Neural cell (in vitro differentiated cells): ENCODE measurements at regions not wholly inside any gene's neighbourhood (a gene's known extent, or its start where the extent isn't known, plus 50 kb on each side); places are given as distances from the start of the nearest gene placed in this dataset.

ENCODE experiments used
- H2AFZ ChIP-seq: fragments of 200-600, 300-800 bp; sonication (generic), shearing (Covaris generic); 2 replicates; pipeline ENCODE4 v1.6.0; 2014; ENCODE audit warnings: low read depth, mild to moderate bottlenecking, antibody characterized with exemption, low read length, moderate library complexity
- H3F3A ChIP-seq: fragments of 200-600 bp; shearing (Covaris generic); 2 replicates; pipeline ENCODE4 v1.6.1; 2016; ENCODE audit warnings: mild to moderate bottlenecking, moderate library complexity, mixed read lengths, antibody characterized with exemption, low read length; ENCODE audit not compliant: insufficient read depth, poor library complexity, severe bottlenecking
- H3K27ac ChIP-seq: fragments of 200-600, 300-800 bp; sonication (generic), shearing (Covaris generic); 2 replicates; pipeline ENCODE4 v1.5.1; 2014; ENCODE audit warnings: mild to moderate bottlenecking, low read length, moderate library complexity
- H3K27me3 ChIP-seq: fragments of 300-800, 200-600 bp; sonication (generic), shearing (Covaris generic); 2 replicates; pipeline ENCODE4 v1.6.0; 2014; ENCODE audit warnings: mild to moderate bottlenecking, low read depth, low read length, moderate library complexity; ENCODE audit not compliant: insufficient read depth
- H3K36me3 ChIP-seq: fragments of 300-800, 200-600 bp; sonication (generic), shearing (Covaris generic); 2 replicates; pipeline ENCODE4 v1.5.1; 2014; ENCODE audit warnings: mild to moderate bottlenecking, antibody characterized with exemption, low read length, moderate library complexity; ENCODE audit not compliant: insufficient read depth
- H3K4me2 ChIP-seq: fragments of 300-800, 200-600 bp; sonication (generic), shearing (Covaris generic); 2 replicates; pipeline ENCODE4 v1.6.0; 2014; ENCODE audit warnings: mild to moderate bottlenecking, low read length
- H3K4me3 ChIP-seq: fragments of 300-800, 200-600 bp; sonication (generic), shearing (Covaris generic); 2 replicates; pipeline ENCODE4 v1.5.1; 2014; ENCODE audit warnings: mild to moderate bottlenecking, low read length, moderate library complexity
- H3K79me2 ChIP-seq: fragments of 200-600 bp; shearing (Covaris generic); replicated peaks from 2 replicates; pipeline ENCODE4 v1.6.0; 2014; ENCODE audit warnings: mild to moderate bottlenecking, low read length, moderate library complexity; ENCODE audit not compliant: insufficient read depth
- H3K9ac ChIP-seq: fragments of 300-800, 200-600 bp; sonication (generic), shearing (Covaris generic); 2 replicates; pipeline ENCODE4 v1.6.1; 2016; ENCODE audit warnings: mild to moderate bottlenecking, low read length, mixed read lengths
- H3K9me2 ChIP-seq: fragments of 200-600 bp; shearing (Covaris generic); 2 replicates; pipeline ENCODE4 v1.6.1; 2016; ENCODE audit warnings: mild to moderate bottlenecking, low read length, mixed read lengths; ENCODE audit not compliant: insufficient read depth
- H3K9me3 ChIP-seq: fragments of 200-600, 300-800 bp; sonication (generic), shearing (Covaris generic); 2 replicates; pipeline ENCODE4 v1.6.1; 2016; ENCODE audit warnings: mild to moderate bottlenecking, mixed run types, low read length, moderate library complexity, mixed read lengths
- H4K20me1 ChIP-seq: fragments of 200-600 bp; shearing (Covaris generic); 2 replicates; pipeline ENCODE4 v1.6.1; 2016; ENCODE audit warnings: mild to moderate bottlenecking, mixed run types; ENCODE audit not compliant: insufficient read depth
- CTCF ChIP-seq: fragments of 450-650 bp; IDR thresholded peaks from 2 replicates; pipeline ENCODE4 v1.5.1; 2014; ENCODE audit warnings: antibody characterized with exemption, mild to moderate bottlenecking, moderate library complexity; ENCODE audit not compliant: poor library complexity, severe bottlenecking
- EP300 ChIP-seq: fragments of 450-650 bp; conservative IDR thresholded peaks from 2 replicates; pipeline ENCODE4 v1.6.1; 2014; ENCODE audit warnings: antibody characterized with exemption, mild to moderate bottlenecking, moderate library complexity; ENCODE audit not compliant: poor library complexity, severe bottlenecking
- EZH2 ChIP-seq: fragments of 200-600, 300-800 bp; shearing (Covaris generic), sonication (generic); IDR thresholded peaks from 2 replicates; pipeline ENCODE4 v1.6.1; 2014; ENCODE audit warnings: antibody characterized with exemption, low read length, borderline replicate concordance, mild to moderate bottlenecking; ENCODE audit not compliant: insufficient read depth, poor library complexity, severe bottlenecking
- MXI1 ChIP-seq: fragments of 450-650 bp; conservative IDR thresholded peaks from 2 replicates; pipeline ENCODE4 v1.6.1; 2014; ENCODE audit warnings: antibody characterized with exemption, mild to moderate bottlenecking; ENCODE audit not compliant: poor library complexity, severe bottlenecking
- POLR2AphosphoS5 ChIP-seq: IDR thresholded peaks from 2 replicates; pipeline ENCODE4 v1.6.1; 2012
- RAD21 ChIP-seq: fragments of 450-650 bp; conservative IDR thresholded peaks from 2 replicates; pipeline ENCODE4 v1.6.1; 2014; ENCODE audit warnings: antibody characterized with exemption, mild to moderate bottlenecking, moderate library complexity
- REST ChIP-seq: IDR thresholded peaks from 2 replicates; pipeline ENCODE4 v1.6.1; 2012; ENCODE audit warnings: borderline replicate concordance
- SMC3 ChIP-seq: fragments of 450-650 bp; conservative IDR thresholded peaks from 2 replicates; pipeline ENCODE4 v1.6.1; 2014; ENCODE audit warnings: antibody characterized with exemption, mild to moderate bottlenecking, moderate library complexity; ENCODE audit not compliant: poor library complexity
- TAF1 ChIP-seq: IDR thresholded peaks from 2 replicates; pipeline ENCODE4 v1.6.1; 2012; ENCODE audit warnings: low read depth

GRCh38 chr10:84900141-84900540, 571.8 kb downstream of the CCSER2 start:
- no peak overlapping the region for H3K4me3 ChIP-seq
- H2AFZ ChIP-seq = no peak overlapping the region
- H4K20me1 ChIP-seq = no peaks in the 10 kb centered on the region
- H3K4me2 ChIP-seq = no peak overlapping the region
- no peak overlapping the region for H3K27ac ChIP-seq
- no peaks in the 10 kb centered on the region for H3K79me2 ChIP-seq
- H3K27me3 ChIP-seq = no peaks in the 10 kb centered on the region
- no peak overlapping the region for H3K9ac ChIP-seq
- H3K9me3 ChIP-seq = no peaks in the 10 kb centered on the region
- no peaks in the 10 kb centered on the region for H3K9me2 ChIP-seq
- no peaks in the 10 kb centered on the region for H3K36me3 ChIP-seq
- TF ChIP-seq EZH2 (no peak), RAD21 (no peak), REST (no peak), POLR2AphosphoS5 (no peak), TAF1 (no peak), EP300 (no peak), MXI1 (no peak), SMC3 (no peak), CTCF (no peak)
- no peaks in the 10 kb centered on the region for H3F3A ChIP-seq

GRCh38 chr10:84901885-84902284, 573.5 kb downstream of the CCSER2 start:
- Histone ChIP-seq H3K4me2 (no peak overlapping the region), H3K9me3 (no peaks in the 10 kb centered on the region), H3K27me3 (no peaks in the 10 kb centered on the region), H2AFZ (no peak overlapping the region), H3K79me2 (no peaks in the 10 kb centered on the region), H3K27ac (no peak overlapping the region), H3K9ac (no peak overlapping the region), H4K20me1 (no peaks in the 10 kb centered on the region), H3F3A (no peaks in the 10 kb centered on the region), H3K4me3 (no peak overlapping the region), H3K9me2 (no peaks in the 10 kb centered on the region), H3K36me3 (no peaks in the 10 kb centered on the region)
- TF ChIP-seq POLR2AphosphoS5 (no peak), MXI1 (no peak), REST (no peak), TAF1 (no peak), EZH2 (no peak), SMC3 (no peak), EP300 (no peak), CTCF (no peak), RAD21 (no peak)
